ENCODE measurements at regions not wholly inside any gene's neighbourhood (a gene's known extent, or its start where the extent isn't known, plus 50 kb on each side); places are given as distances from the start of the nearest gene placed in this dataset.

DNA sequence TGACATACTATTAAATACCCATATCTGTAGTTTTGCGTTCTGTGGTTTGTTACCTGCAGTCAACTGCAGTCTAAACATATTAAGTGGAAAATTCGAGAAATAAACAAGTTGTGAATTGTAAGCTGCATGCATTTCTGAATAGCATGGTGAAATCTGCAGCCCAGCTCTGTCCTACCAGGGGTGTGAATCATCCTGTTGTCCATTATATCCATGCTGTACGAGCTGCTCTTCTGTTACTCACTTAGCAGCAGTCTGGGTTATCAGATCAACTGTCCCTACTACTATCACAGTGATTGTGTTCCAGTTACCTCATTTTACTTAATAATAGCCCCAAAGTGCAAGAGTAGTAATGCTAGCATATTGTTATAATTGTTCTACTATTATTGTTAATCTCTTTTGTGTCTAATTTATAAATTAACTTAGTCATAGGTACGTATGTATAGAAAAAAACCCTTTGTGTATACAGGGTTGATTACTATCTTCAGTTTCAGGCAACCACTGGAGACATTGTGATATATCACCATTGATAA lies 173.7 kb upstream of the FAT4 start:
- TF ChIP-seq, protein P1, sequence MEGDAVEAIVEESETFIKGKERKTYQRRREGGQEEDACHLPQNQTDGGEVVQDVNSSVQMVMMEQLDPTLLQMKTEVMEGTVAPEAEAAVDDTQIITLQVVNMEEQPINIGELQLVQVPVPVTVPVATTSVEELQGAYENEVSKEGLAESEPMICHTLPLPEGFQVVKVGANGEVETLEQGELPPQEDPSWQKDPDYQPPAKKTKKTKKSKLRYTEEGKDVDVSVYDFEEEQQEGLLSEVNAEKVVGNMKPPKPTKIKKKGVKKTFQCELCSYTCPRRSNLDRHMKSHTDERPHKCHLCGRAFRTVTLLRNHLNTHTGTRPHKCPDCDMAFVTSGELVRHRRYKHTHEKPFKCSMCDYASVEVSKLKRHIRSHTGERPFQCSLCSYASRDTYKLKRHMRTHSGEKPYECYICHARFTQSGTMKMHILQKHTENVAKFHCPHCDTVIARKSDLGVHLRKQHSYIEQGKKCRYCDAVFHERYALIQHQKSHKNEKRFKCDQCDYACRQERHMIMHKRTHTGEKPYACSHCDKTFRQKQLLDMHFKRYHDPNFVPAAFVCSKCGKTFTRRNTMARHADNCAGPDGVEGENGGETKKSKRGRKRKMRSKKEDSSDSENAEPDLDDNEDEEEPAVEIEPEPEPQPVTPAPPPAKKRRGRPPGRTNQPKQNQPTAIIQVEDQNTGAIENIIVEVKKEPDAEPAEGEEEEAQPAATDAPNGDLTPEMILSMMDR (conservative IDR thresholded peaks at IDR 0.05; ENCODE audit: low read depth, low read length), result no peak
- peak; percentile 2 for DNase-seq (ENCODE audit: low read depth)
- H3K4me3 ChIP-seq (ENCODE audit: low read depth, low read length), result no peak overlapping the region

DNA sequence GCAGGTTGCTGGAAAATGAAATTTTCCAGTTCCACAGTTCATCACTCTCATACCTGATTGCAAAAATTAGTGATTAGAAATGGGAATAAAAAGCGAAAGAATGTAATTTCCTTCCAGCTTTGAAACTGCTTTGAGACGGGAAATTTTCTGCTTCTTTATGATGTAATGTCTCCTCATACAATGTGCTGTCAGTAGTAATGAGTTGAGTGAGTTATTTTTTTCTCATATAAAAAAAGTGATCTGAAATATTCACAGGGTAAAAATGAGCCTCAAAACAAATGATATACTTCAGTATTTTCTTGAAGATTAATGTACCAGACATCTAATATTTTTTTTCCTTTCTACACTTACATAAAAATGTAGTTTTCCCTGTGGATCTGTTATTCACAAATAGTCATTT lies 179.1 kb upstream of the FAT4 start:
- H3K4me3 ChIP-seq (ENCODE audit: low read depth, low read length), result no peak overlapping the region
- TF ChIP-seq, protein P1 (conservative IDR thresholded peaks at IDR 0.05; ENCODE audit: low read depth, low read length), result no peak

DNA sequence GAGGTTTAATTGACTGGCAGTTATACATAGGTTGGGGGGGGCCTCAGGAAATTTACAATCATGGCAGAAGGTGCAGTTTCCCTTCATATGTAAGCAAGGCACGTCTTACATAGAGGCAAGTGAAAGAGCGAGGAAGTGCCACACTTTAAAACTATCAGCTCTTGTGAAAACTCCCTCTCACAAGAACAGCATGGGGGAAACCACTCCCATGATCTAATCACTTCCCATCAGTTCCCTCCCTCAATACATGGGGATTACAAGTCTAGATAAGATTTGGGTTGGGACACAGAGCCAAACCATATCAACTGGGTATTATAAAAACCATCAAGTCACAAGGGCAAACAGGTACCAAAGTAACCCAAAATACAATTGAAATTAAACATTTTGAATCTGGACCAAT lies 182.0 kb upstream of the FAT4 start:
- TF ChIP-seq, protein P1 (conservative IDR thresholded peaks at IDR 0.05; ENCODE audit: low read depth, low read length), result no peak

More for the DNA sequence above, 179.1 kb upstream of the FAT4 start:
- DNase-seq (ENCODE audit: low read depth), result no peak

DNA sequence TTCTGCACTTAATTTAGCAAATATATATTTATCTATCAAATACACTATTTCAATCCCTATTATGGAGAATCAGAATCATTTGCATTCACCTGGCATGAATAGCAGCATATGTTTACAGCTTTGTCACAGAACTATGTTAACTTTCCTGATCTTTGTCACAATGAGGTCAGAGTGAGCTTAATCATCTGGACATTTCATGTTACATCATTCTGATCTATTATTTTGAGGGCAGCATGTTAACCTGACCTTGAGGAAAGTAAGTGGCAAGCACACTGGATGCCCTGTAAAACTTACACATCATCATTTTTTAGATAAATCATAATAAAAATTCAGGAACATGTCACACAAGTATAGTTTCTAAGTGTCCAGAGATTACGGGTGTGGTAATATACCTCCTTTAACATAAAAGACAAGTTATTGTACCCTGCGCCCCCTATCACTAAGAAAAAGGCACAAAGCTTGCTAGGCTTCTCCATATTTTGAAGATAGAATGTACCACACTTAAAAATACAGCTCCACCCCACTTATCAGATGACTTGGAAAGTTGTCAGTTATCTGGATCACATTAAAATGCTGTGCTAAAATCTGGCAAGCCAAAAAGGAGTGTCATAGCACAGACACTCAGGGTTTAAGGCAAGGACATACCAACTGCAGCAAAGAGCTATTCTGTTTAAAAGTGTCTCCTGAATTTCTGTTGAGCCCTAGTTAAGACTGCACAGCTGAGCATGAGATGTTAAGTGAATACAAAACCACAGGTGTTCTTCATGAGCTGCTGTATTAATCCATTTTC lies 182.7 kb upstream of the FAT4 start:
- H3K4me3 ChIP-seq (ENCODE audit: low read depth, low read length), result no peak overlapping the region
- TF ChIP-seq, protein P1 (conservative IDR thresholded peaks at IDR 0.05; ENCODE audit: low read depth, low read length), result no peak
- no peak for DNase-seq (ENCODE audit: low read depth)

More for the DNA sequence above, 182.0 kb upstream of the FAT4 start:
- no peak for DNase-seq (ENCODE audit: low read depth)
- H3K4me3 ChIP-seq (ENCODE audit: low read depth, low read length), result no peak overlapping the region

DNA sequence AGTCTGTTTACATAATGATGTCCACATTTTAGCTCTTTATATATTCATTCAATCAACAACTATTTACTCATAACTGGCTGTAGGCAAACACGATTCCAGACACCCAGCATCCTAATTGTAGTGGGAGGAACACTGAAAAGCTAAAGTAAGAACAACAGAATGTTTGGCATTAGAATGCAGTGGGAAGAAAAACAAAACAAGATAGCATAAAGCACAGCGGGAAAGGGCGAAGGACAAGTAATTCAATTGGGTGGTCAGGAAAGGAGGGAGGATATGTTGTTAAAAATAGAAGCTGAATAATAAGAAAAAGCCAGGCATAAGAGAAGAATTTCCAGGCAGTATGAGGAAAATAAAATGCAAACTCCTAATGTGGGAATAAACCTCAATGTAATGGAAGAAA lies 189.5 kb upstream of the FAT4 start:
- no peak for DNase-seq (ENCODE audit: low read depth)
- no peak overlapping the region for H3K4me3 ChIP-seq (ENCODE audit: low read depth, low read length)
- TF ChIP-seq, protein P1 (conservative IDR thresholded peaks at IDR 0.05; ENCODE audit: low read depth, low read length), result no peak

DNA sequence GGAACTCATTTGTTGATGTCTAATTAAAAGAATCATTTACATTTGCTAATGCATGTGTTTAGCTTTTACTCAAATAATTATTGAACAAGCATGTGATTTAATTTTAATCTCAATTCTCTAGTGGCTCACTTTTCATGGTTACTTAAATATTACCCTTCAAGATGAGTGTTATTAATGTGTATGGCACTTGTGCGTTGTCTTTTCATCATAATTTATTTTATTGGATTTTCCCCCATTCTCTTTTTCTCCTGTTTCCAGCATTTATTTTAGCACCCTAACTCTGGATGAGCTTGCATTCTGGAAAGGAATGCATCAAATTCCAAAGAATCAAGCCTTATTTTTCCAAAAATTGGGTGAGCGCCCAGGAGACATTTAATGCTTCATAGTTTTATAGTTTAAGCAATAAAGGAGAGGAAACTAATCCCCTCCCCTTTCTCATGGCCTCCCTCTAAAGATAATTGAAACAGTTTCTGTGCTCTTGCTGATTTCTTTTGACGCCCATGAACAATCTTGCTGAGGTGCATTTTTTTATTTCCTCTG lies 191.1 kb upstream of the FAT4 start:
- DNase-seq (ENCODE audit: low read depth), result no peak
- no peak overlapping the region for H3K4me3 ChIP-seq (ENCODE audit: low read depth, low read length)
- TF ChIP-seq, protein P1 (conservative IDR thresholded peaks at IDR 0.05; ENCODE audit: low read depth, low read length), result no peak

Data from epithelial cell of proximal tubule (primary cell).